A549 (cell line): ENCODE measurements at regions not wholly inside any gene's neighbourhood (a gene's known extent, or its start where the extent isn't known, plus 50 kb on each side); places are given as distances from the start of the nearest gene placed in this dataset.

Experiments used
- ATAC-seq, 2 experiments: fragments of 200-7000 bp in 1 of 2; fragments of >200 bp in 1 of 2; cut with Nextera tagmentation in 1 of 2; cut with Tn5 transposase in 1 of 2; 3 replicates each; pipeline versions ENCODE4 v1.8.0 to v1.9.1; 2018 to 2020; ENCODE audit warnings: mild to moderate bottlenecking in 1 of 2, moderate library complexity in 1 of 2
- CTCF ChIA-PET: fragments of 300-600 bp; sonication (Branson Sonifier 250); formaldehyde crosslinking; extraction: SDS; loops from one replicate; lab custom pipeline; 2021; ENCODE audit warnings: antibody characterized with exemption, inconsistent platforms; lab: Yijun Ruan, JAX
- POLR2A ChIA-PET: fragments of 350-600 bp; formaldehyde crosslinking; extraction: SDS; loops from one replicate; lab custom pipeline; 2021; ENCODE audit warnings: antibody characterized with exemption, inconsistent platforms; lab: Yijun Ruan, JAX
- DNase-seq, 2 experiments: peaks; one replicate each; pipeline versions ENCODE4 v3.0.0 to v3.0.0-alpha.2; 2011 to 2016; ENCODE audit warnings: low read depth in 1 of 2, low spot score in 1 of 2
- FAIRE-seq: peaks from 2 replicates; lab custom pipeline; 2011; peaks lifted over from hg19 to GRCh38; lab: Jason Lieb, UNC
- H3K27ac ChIP-seq, 2 experiments: fragments of >200 bp; sonication (Bioruptor Twin); formaldehyde crosslinking; 3 replicates each; pipeline ENCODE4 v1.5.1; 2016 to 2017
- H3K4me1 ChIP-seq: fragments of >200 bp; sonication (Bioruptor Twin); formaldehyde crosslinking; 3 replicates; pipeline ENCODE4 v1.6.1; 2016
- H3K4me2 ChIP-seq: fragments of >200 bp; sonication (Bioruptor Twin); formaldehyde crosslinking; 3 replicates; pipeline ENCODE4 v1.6.1; 2016
- H3K4me3 ChIP-seq: fragments of >200 bp; sonication (Bioruptor Twin); formaldehyde crosslinking; 3 replicates; pipeline ENCODE4 v1.5.1; 2016
- H3K9me3 ChIP-seq: fragments of >200 bp; sonication (Bioruptor Twin); formaldehyde crosslinking; 3 replicates; pipeline ENCODE4 v1.6.1; 2016
- BHLHE40 ChIP-seq: IDR thresholded peaks from 2 replicates; pipeline ENCODE4 v1.6.1; 2012; ENCODE audit warnings: low read depth, low read length, inconsistent platforms
- CHD4 ChIP-seq: fragments of 200-600 bp; sonication (generic); IDR thresholded peaks from 2 replicates; pipeline ENCODE4 v1.6.1; 2016; ENCODE audit warnings: antibody characterized with exemption, mild to moderate bottlenecking, borderline replicate concordance
- CTCF ChIP-seq: fragments of >200 bp; sonication (Bioruptor Twin); formaldehyde crosslinking; IDR thresholded peaks from 3 replicates; pipeline ENCODE4 v1.5.1; 2016
- ELK1 ChIP-seq: fragments of 150-350 bp; IDR thresholded peaks from 2 replicates; pipeline ENCODE4 v1.6.1; 2014; ENCODE audit warnings: low read depth, mild to moderate bottlenecking, low read length
- HDAC2 ChIP-seq: fragments of 200-600 bp; sonication (generic); IDR thresholded peaks from 2 replicates; pipeline ENCODE4 v1.6.1; 2016
- HES2 ChIP-seq: fragments of >200 bp; sonication (Bioruptor Twin); formaldehyde crosslinking; IDR thresholded peaks from 2 replicates; pipeline ENCODE4 v1.6.1; 2016
- HOXB5 ChIP-seq: fragments of 250-450 bp; sonication (Bioruptor Pico); IDR thresholded peaks from 2 replicates; pipeline ENCODE4 v1.5.0; 2020; ENCODE audit warnings: mild to moderate bottlenecking, moderate library complexity
- JUN ChIP-seq, 2 experiments: fragments of >200 bp; sonication (Bioruptor Twin); formaldehyde crosslinking; IDR thresholded peaks; 2 replicates in 1 of 2; 3 replicates in 1 of 2; pipeline ENCODE4 v1.6.1; 2016 to 2017
- JUNB ChIP-seq: fragments of >200 bp; sonication (Bioruptor Twin); formaldehyde crosslinking; IDR thresholded peaks from 2 replicates; pipeline ENCODE4 v1.6.1; 2016
- KDM1A ChIP-seq: fragments of 200-600 bp; sonication (generic); IDR thresholded peaks from 2 replicates; pipeline ENCODE4 v1.6.1; 2016; ENCODE audit warnings: low read depth, mild to moderate bottlenecking
- NFE2L2 ChIP-seq: fragments of 150-350 bp; conservative IDR thresholded peaks from 2 replicates; pipeline ENCODE4 v1.6.1; 2014; ENCODE audit warnings: low read length
- PBX3 ChIP-seq: IDR thresholded peaks from 2 replicates; pipeline ENCODE4 v1.6.1; 2012
- RAD21 ChIP-seq, 2 experiments: fragments of >200 bp in 1 of 2; sonication (Bioruptor Twin) in 1 of 2; formaldehyde crosslinking in 1 of 2; IDR thresholded peaks in 1 of 2; conservative IDR thresholded peaks in 1 of 2; 2 replicates in 1 of 2; 3 replicates in 1 of 2; pipeline ENCODE4 v1.6.1; 2012 to 2018; ENCODE audit warnings: inconsistent platforms in 1 of 2
- RFX5 ChIP-seq: fragments of 450-650 bp; IDR thresholded peaks from 2 replicates; pipeline ENCODE4 v1.7.1; 2014; ENCODE audit warnings: antibody characterized with exemption, mild to moderate bottlenecking, moderate library complexity
- SMC3 ChIP-seq: fragments of >200 bp; sonication (Bioruptor Twin); formaldehyde crosslinking; IDR thresholded peaks from 3 replicates; pipeline ENCODE4 v1.6.1; 2018; ENCODE audit warnings: inconsistent platforms
- SREBF2 ChIP-seq: fragments of 450-650 bp; IDR thresholded peaks from 2 replicates; pipeline ENCODE4 v1.6.1; 2014; ENCODE audit warnings: mild to moderate bottlenecking, moderate library complexity
- ZNF302 ChIP-seq: fragments of 250-450 bp; sonication (Bioruptor Pico); IDR thresholded peaks from 2 replicates; pipeline ENCODE4 v1.9.0; 2021; ENCODE audit warnings: inconsistent platforms, mild to moderate bottlenecking, moderate library complexity
- WGBS: methylation state at CpG from one replicate; pipeline ENCODE4 v1.1.6; 2017; ENCODE audit errors: missing lambda C conversion rate; 5-methylcytosine and 5-hydroxymethylcytosine counted together

- ATAC-seq (no peak), FAIRE-seq (no peak), DNase-seq (no peak)
- Histone ChIP-seq H3K27ac (no peak overlapping the region; a peak in 1 of 6 replicates), H3K4me3 (no peak overlapping the region), H3K4me1 (peaks cover 14% of the 10 kb centered on the region; the same call in 2 of the 3 replicates), H3K9me3 (no peaks in the 10 kb centered on the region), H3K4me2 (no peak overlapping the region)
- CTCF ChIA-PET = interaction anchor here (1.1 to 13.1 kb wide), 7 partner anchors 13 to 331 kb away, joined by 3 to 201 read pairs (median 7); no protein-coding TSS in a partner anchor
- POLR2A ChIA-PET = no interaction called here
- 88% methylated on average over 5 of the region's 5 CpGs for WGBS
- TF ChIP-seq SMC3 (no peak), CHD4 (no peak)
- TF ChIP-seq, all 56 proteins: peak for 0
Observed at GRCh38 chr10:60446070-60446833, 56.6 kb upstream of the ANK3 start.

- DNase-seq (peak in 1 of 2 experiments; percentile 43), ATAC-seq (no peak)
- CTCF ChIA-PET = interaction anchor here (0.6 to 13.1 kb wide), 23 partner anchors 8 to 371 kb away, joined by 3 to 201 read pairs (median 3); no protein-coding TSS in a partner anchor
Observed at GRCh38 chr10:60444494-60445064, 54.9 kb upstream of the ANK3 start.

GRCh38 chr10:60443346-60443745, 53.7 kb upstream of the ANK3 start:
- no peak for FAIRE-seq
- ATAC-seq = no peak
- ChIA-PET POLR2A (no interaction called here), CTCF (interaction anchor here (0.8 to 13.1 kb wide), 18 partner anchors 9 to 1651 kb away, joined by 3 to 201 read pairs (median 4); no protein-coding TSS in a partner anchor)
- Histone ChIP-seq H3K4me3 (no peak overlapping the region), H3K27ac (no peak overlapping the region), H3K9me3 (no peaks in the 10 kb centered on the region), H3K4me1 (peaks cover 14% of the 10 kb centered on the region; the same call in 2 of the 3 replicates), H3K4me2 (no peak overlapping the region)
- no peak for TF ChIP-seq ZNF302 (CRISPR knock-in tag)
- no peak for TF ChIP-seq HOXB5 (CRISPR knock-in tag)
- no peak for TF ChIP-seq JUN (IDR thresholded peaks at IDR 0.05)
- no peak for TF ChIP-seq HDAC2
- no peak for TF ChIP-seq SREBF2
- no peak for TF ChIP-seq ELK1
- TF ChIP-seq PBX3 = no peak
- no peak for TF ChIP-seq RFX5
- TF ChIP-seq CTCF = no peak
- no peak for TF ChIP-seq BHLHE40
- no peak for TF ChIP-seq HES2
- DNase-seq = no peak
- 40% methylated on average over 3 of the region's 3 CpGs for WGBS

More at GRCh38 chr10:60444494-60445064, 54.9 kb upstream of the ANK3 start:
- TF ChIP-seq SMC3 (peak; percentile 94), RAD21 (conservative IDR thresholded peaks at IDR 0.05 in 1 of 2, IDR thresholded peaks at IDR 0.05 in 1 of 2) (peak; percentile 87 to 92), NFE2L2 (no peak), JUNB (no peak), CTCF (peak; percentile 76), PBX3 (no peak), BHLHE40 (no peak), KDM1A (no peak)
- Histone ChIP-seq H3K9me3 (no peaks in the 10 kb centered on the region), H3K27ac (no peak overlapping the region), H3K4me3 (no peak overlapping the region), H3K4me2 (no peak overlapping the region), H3K4me1 (peaks cover 14% of the 10 kb centered on the region; the same call in 2 of the 3 replicates)
- POLR2A ChIA-PET = no interaction called here
- peak; percentile 56 for FAIRE-seq
- 2% methylated on average over 1 of the region's 1 CpG for WGBS
